Progenitor cell of endocrine pancreas (in vitro differentiated cells): ENCODE measurements at regions not wholly inside any gene's neighbourhood (a gene's known extent, or its start where the extent isn't known, plus 50 kb on each side); places are given as distances from the start of the nearest gene placed in this dataset.

Source experiments
- DNase-seq: peaks from one replicate; pipeline ENCODE4 v3.0.0; 2021; ENCODE audit warnings: low spot score; ENCODE audit not compliant: unreplicated experiment
- H3K27ac Mint-ChIP-seq: 2 replicates; pipeline ENCODE4 v1.8.0; 2021; ENCODE audit warnings: mild to moderate bottlenecking, moderate library complexity, mixed read lengths
- H3K27me3 Mint-ChIP-seq: 2 replicates; pipeline ENCODE4 v1.8.0; 2021; ENCODE audit warnings: mixed read lengths
- H3K36me3 Mint-ChIP-seq: 2 replicates; pipeline ENCODE4 v1.8.0; 2022; ENCODE audit warnings: mixed read lengths; ENCODE audit not compliant: insufficient read depth
- H3K4me1 Mint-ChIP-seq: 2 replicates; pipeline ENCODE4 v1.8.0; 2021; ENCODE audit warnings: low read depth, mixed read lengths
- H3K4me3 Mint-ChIP-seq: 2 replicates; pipeline ENCODE4 v1.8.0; 2021; ENCODE audit warnings: low read depth, mild to moderate bottlenecking, moderate library complexity, mixed read lengths
- H3K9me3 Mint-ChIP-seq: 2 replicates; pipeline ENCODE4 v1.8.0; 2021; ENCODE audit warnings: low read depth, mixed read lengths
- TF ChIP-seq, protein P1 (sequence below): fragments of 200-600 bp; sonication (generic); IDR thresholded peaks from one replicate; pipeline ENCODE4 v1.5.0; 2021; ENCODE audit warnings: antibody characterized with exemption, mild to moderate bottlenecking; ENCODE audit not compliant: unreplicated experiment

- Mint-ChIP-seq H3K36me3 (no peaks in the 10 kb centered on the region), H3K27ac (no peak overlapping the region), H3K4me1 (no peaks in the 10 kb centered on the region), H3K27me3 (no peaks in the 10 kb centered on the region), H3K4me3 (no peak overlapping the region), H3K9me3 (peaks cover 3% of the 10 kb centered on the region)
- no peak for DNase-seq
- TF ChIP-seq, protein P1, sequence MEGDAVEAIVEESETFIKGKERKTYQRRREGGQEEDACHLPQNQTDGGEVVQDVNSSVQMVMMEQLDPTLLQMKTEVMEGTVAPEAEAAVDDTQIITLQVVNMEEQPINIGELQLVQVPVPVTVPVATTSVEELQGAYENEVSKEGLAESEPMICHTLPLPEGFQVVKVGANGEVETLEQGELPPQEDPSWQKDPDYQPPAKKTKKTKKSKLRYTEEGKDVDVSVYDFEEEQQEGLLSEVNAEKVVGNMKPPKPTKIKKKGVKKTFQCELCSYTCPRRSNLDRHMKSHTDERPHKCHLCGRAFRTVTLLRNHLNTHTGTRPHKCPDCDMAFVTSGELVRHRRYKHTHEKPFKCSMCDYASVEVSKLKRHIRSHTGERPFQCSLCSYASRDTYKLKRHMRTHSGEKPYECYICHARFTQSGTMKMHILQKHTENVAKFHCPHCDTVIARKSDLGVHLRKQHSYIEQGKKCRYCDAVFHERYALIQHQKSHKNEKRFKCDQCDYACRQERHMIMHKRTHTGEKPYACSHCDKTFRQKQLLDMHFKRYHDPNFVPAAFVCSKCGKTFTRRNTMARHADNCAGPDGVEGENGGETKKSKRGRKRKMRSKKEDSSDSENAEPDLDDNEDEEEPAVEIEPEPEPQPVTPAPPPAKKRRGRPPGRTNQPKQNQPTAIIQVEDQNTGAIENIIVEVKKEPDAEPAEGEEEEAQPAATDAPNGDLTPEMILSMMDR = no peak
These were observed 425.3 kb upstream of the UBE2E2 start for GRCh38 chr3:22777834-22778233.

- H3K36me3 Mint-ChIP-seq = peaks cover 2% of the 10 kb centered on the region
- no peak overlapping the region for H3K27ac Mint-ChIP-seq
- H3K4me1 Mint-ChIP-seq = no peaks in the 10 kb centered on the region
- H3K4me3 Mint-ChIP-seq = no peak overlapping the region
- TF ChIP-seq, protein P1 = no peak
- no peak for DNase-seq
- no peaks in the 10 kb centered on the region for H3K27me3 Mint-ChIP-seq
- peaks cover 14% of the 10 kb centered on the region for H3K9me3 Mint-ChIP-seq
These were observed 423.4 kb upstream of the UBE2E2 start for GRCh38 chr3:22779737-22780136.

DNA sequence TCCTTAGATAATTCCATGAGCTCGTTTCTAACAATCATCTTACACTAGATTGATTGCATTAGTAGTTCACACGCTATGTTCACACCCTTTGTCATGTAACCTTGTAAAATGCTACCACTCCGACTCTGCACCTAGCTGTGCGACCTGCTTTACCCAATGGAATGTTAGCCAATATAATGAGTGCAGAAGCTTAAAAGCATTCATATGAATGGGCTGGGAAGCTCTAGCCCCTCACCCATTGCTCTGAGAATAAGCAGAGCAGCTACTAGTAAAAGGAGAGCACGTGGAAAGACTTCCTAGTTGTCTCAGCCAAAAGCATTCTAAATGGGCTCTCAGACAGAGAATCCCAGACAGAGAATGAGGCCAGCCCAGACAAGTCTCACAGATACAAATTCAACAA lies 410.6 kb upstream of the UBE2E2 start:
- Mint-ChIP-seq H3K27me3 (peaks cover 14% of the 10 kb centered on the region), H3K36me3 (no peaks in the 10 kb centered on the region), H3K4me1 (no peaks in the 10 kb centered on the region), H3K27ac (no peak overlapping the region), H3K9me3 (peaks cover 10% of the 10 kb centered on the region), H3K4me3 (no peak overlapping the region)
- DNase-seq = no peak
- TF ChIP-seq, protein P1 = no peak

- Mint-ChIP-seq H3K4me3 (no peak overlapping the region), H3K27me3 (peaks cover 18% of the 10 kb centered on the region), H3K4me1 (peaks cover 5% of the 10 kb centered on the region), H3K9me3 (no peaks in the 10 kb centered on the region), H3K27ac (no peak overlapping the region), H3K36me3 (no peaks in the 10 kb centered on the region)
- TF ChIP-seq, protein P1 = no peak
- no peak for DNase-seq
These were observed 407.2 kb upstream of the UBE2E2 start for GRCh38 chr3:22795917-22796316.

DNA sequence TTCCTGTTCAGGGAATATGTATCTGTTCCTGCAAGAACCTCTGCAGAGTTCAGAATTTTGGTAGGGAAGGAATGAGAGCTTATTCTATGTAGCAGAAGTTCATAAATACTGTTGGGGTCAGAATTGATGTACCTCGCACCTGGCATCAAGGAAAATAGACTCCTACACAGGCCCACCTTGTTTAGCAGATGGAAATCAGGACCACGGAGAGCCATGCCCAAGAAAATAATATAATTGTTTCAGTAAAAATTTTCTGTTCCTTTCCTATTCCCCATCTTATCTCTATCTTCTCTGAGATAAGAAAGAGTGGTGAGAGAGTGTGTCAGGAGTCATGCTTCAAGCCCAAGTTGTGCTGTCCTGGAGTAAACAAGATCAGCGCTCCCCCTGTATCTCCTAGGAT lies 404.7 kb upstream of the UBE2E2 start:
- Mint-ChIP-seq H3K4me1 (peaks cover 5% of the 10 kb centered on the region), H3K27ac (no peak overlapping the region), H3K4me3 (no peak overlapping the region), H3K9me3 (peaks cover 3% of the 10 kb centered on the region), H3K27me3 (peaks cover 16% of the 10 kb centered on the region), H3K36me3 (peaks cover 1% of the 10 kb centered on the region)
- TF ChIP-seq, protein P1 = no peak
- no peak for DNase-seq
